GM18511 (cell line): ENCODE measurements at regions not wholly inside any gene's neighbourhood (a gene's known extent, or its start where the extent isn't known, plus 50 kb on each side); places are given as distances from the start of the nearest gene placed in this dataset.
"Not testable (repeated sequence)": the region's sequence is repeated elsewhere in the genome, so short reads cannot be mapped to it uniquely, and the experiment has no call there.

Experiments
- ATAC-seq: cut with Tn5 transposase; IDR thresholded peaks from one replicate; pipeline ENCODE4 v1.9.1; 2021; ENCODE audit warnings: mild to moderate bottlenecking, moderate library complexity; ENCODE audit not compliant: unreplicated experiment

GRCh38 chr2:18050001-18050400 is 171.5 kb downstream of the KCNS3 start:
- ATAC-seq = no peak

- ATAC-seq = no peak
Observed at GRCh38 chr2:18049325-18049724, 170.9 kb downstream of the KCNS3 start.

GRCh38 chr2:18047896-18048657 is 169.6 kb downstream of the KCNS3 start:
- ATAC-seq = no peak

- ATAC-seq = no peak
Observed at GRCh38 chr2:18047213-18047611, 168.7 kb downstream of the KCNS3 start.

GRCh38 chr2:18046558-18047212 is 168.2 kb downstream of the KCNS3 start:
- ATAC-seq = no peak

GRCh38 chr2:18046017-18046416 is 167.6 kb downstream of the KCNS3 start:
- ATAC-seq = no peak

- no peak for ATAC-seq
Observed at GRCh38 chr2:18045230-18045629, 166.8 kb downstream of the KCNS3 start.

GRCh38 chr2:18017381-18017780 is 138.9 kb downstream of the KCNS3 start:
- not testable (repeated sequence) for ATAC-seq

- ATAC-seq = no peak
Observed at GRCh38 chr2:18009891-18010290, 131.4 kb downstream of the KCNS3 start.

GRCh38 chr2:18005411-18005810 is 126.9 kb downstream of the KCNS3 start:
- ATAC-seq = no peak

GRCh38 chr2:18001671-18002070 is 123.2 kb downstream of the KCNS3 start:
- ATAC-seq = no peak

- no peak for ATAC-seq
Observed at GRCh38 chr2:17996978-17997377, 118.5 kb downstream of the KCNS3 start.

- ATAC-seq = no peak
Observed at GRCh38 chr2:17995593-17995992, 117.1 kb downstream of the KCNS3 start.
